ENCODE measurements at regions not wholly inside any gene's neighbourhood (a gene's known extent, or its start where the extent isn't known, plus 50 kb on each side); places are given as distances from the start of the nearest gene placed in this dataset.

DNA sequence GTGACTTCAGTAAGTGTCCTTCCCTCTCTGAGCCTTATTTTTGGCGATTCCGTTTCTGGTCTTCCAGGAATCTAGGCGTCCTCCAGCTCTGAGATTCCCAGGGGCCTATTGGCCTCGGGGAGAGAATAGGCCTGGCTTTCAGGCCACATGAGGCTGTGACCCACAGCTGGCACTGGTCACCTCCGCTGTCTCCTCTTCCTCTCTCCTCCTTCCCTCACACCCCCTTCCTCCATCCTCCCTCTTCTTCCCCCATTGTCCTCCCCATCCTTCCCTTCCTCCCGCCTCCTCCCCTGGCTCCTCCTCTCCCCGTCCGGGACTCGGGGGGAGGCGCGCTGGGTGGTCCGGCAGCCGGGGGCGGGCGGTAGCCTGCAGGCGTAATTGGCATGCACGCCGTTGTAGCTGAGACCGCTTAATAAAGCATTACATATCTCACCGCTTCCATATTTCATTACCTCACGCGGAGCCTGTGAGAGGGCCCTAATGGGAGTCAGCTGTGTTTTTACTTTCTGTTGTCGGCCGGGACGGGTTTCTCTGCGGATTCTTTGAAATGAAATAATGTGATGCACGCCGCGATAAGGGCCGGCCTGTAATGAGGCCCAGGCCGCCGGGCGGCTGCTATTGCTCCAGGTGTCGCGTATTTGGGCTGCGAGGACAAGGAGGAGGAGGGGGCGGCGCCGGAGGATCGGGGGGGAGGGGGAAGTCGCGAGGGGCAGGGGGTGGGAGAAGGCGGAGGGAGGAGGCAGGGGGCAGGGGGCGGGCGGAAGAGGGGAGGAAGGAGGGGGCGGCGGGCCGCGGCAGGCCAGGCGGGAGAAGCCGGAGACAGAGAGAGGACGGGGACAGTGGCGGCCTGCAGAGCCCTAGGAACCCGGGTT lies 95.3 kb downstream of the FOXD2 start:
- Histone ChIP-seq H3K4me3 (ENCODE audit: low read length) (no peak overlapping the region), H3K27ac (ENCODE audit: low read length) (no peak overlapping the region), H3K4me1 (ENCODE audit: control insufficient read depth, insufficient read depth, low read length) (peaks cover 8% of the 10 kb centered on the region), H3K9me3 (ENCODE audit: control insufficient read depth, insufficient read depth, low read length) (no peaks in the 10 kb centered on the region), H3K36me3 (ENCODE audit: control insufficient read depth, insufficient read depth, low read length) (no peaks in the 10 kb centered on the region), H3K27me3 (ENCODE audit: control insufficient read depth, insufficient read depth, low read length) (peaks cover 9% of the 10 kb centered on the region)
- Mint-ChIP-seq H3K27me3 (ENCODE audit: low read depth in 2 of 2) (peaks cover 30 to 50% of the 10 kb centered on the region in 2 donors), H3K36me3 (peaks cover 13% of the 10 kb centered on the region), H3K9me3 (peaks cover 0 to under 1% of the 10 kb centered on the region in 2 donors), H3K4me3 (peak overlapping the region; percentile 85), H3K4me1 (peaks cover 0 to 13% of the 10 kb centered on the region in 2 donors), H3K27ac (peak overlapping the region in 1 of 2 donors; percentile 54)
- DNase-seq (no peak), ATAC-seq (peak in 2 of 3 donors; percentile 15 to 61)
- WGBS (ENCODE audit: insufficient coverage): 12% methylated on average over 45 of the region's 54 CpGs
- intact Hi-C loops (cut with micrococcal nuclease): no loop called here
- TF ChIP-seq, protein P1, sequence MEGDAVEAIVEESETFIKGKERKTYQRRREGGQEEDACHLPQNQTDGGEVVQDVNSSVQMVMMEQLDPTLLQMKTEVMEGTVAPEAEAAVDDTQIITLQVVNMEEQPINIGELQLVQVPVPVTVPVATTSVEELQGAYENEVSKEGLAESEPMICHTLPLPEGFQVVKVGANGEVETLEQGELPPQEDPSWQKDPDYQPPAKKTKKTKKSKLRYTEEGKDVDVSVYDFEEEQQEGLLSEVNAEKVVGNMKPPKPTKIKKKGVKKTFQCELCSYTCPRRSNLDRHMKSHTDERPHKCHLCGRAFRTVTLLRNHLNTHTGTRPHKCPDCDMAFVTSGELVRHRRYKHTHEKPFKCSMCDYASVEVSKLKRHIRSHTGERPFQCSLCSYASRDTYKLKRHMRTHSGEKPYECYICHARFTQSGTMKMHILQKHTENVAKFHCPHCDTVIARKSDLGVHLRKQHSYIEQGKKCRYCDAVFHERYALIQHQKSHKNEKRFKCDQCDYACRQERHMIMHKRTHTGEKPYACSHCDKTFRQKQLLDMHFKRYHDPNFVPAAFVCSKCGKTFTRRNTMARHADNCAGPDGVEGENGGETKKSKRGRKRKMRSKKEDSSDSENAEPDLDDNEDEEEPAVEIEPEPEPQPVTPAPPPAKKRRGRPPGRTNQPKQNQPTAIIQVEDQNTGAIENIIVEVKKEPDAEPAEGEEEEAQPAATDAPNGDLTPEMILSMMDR (IDR thresholded peaks at IDR 0.05): no peak

GRCh38 chr1:47533793-47534328 lies 96.0 kb downstream of the FOXD2 start:
- peak overlapping the region; percentile 61 for H3K4me3 Mint-ChIP-seq
- H3K27ac ChIP-seq (ENCODE audit: low read length): no peak overlapping the region
- no peak overlapping the region for H3K27ac Mint-ChIP-seq
- intact Hi-C loops (cut with micrococcal nuclease): no loop called here
- peaks cover 6% of the 10 kb centered on the region for H3K36me3 Mint-ChIP-seq
- TF ChIP-seq, protein P1 (IDR thresholded peaks at IDR 0.05): no peak
- no peak for ATAC-seq
- H3K36me3 ChIP-seq (ENCODE audit: control insufficient read depth, insufficient read depth, low read length): no peaks in the 10 kb centered on the region
- no peaks in the 10 kb centered on the region for H3K9me3 Mint-ChIP-seq
- H3K27me3 ChIP-seq (ENCODE audit: control insufficient read depth, insufficient read depth, low read length): peaks cover 9% of the 10 kb centered on the region
- no peaks in the 10 kb centered on the region for H3K9me3 ChIP-seq (ENCODE audit: control insufficient read depth, insufficient read depth, low read length)
- peaks cover 0 to 13% of the 10 kb centered on the region in 2 donors for H3K4me1 Mint-ChIP-seq
- peaks cover 34 to 45% of the 10 kb centered on the region in 2 donors for H3K27me3 Mint-ChIP-seq (ENCODE audit: low read depth in 2 of 2)
- 62% methylated on average over 12 of the region's 12 CpGs for WGBS (ENCODE audit: insufficient coverage)
- DNase-seq: no peak
- no peak overlapping the region for H3K4me3 ChIP-seq (ENCODE audit: low read length)
- H3K4me1 ChIP-seq (ENCODE audit: control insufficient read depth, insufficient read depth, low read length): peaks cover 8% of the 10 kb centered on the region

DNA sequence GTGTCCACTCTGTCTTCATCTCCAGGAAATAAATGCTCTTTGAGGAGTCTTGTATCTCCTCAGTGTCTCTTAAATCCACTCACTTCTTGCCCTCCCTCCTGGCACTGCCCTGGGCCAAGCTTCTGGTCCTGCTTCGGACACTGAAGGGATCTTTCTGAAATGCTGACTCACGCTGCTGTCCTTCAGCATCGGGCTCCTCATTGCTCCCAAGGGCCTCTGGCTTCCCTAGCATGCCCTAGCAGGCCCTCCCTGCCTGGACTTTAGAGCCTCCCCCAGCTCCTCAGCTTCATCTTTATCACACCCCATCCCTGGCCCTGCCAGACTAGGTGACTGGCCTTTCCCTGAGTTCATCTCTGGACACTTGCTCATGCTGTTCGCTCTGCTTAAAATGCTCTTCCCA lies 96.6 kb downstream of the FOXD2 start:
- WGBS (ENCODE audit: insufficient coverage): 89% methylated on average over 4 of the region's 4 CpGs
- Mint-ChIP-seq H3K27me3 (ENCODE audit: low read depth in 2 of 2) (peaks cover 34 to 45% of the 10 kb centered on the region in 2 donors), H3K9me3 (no peaks in the 10 kb centered on the region), H3K4me1 (peaks cover 0 to 13% of the 10 kb centered on the region in 2 donors), H3K36me3 (peaks cover under 1% of the 10 kb centered on the region), H3K27ac (no peak overlapping the region), H3K4me3 (peak overlapping the region; percentile 43)
- no peak for ATAC-seq
- TF ChIP-seq, protein P1 (IDR thresholded peaks at IDR 0.05): no peak
- peaks cover 9% of the 10 kb centered on the region for H3K27me3 ChIP-seq (ENCODE audit: control insufficient read depth, insufficient read depth, low read length)
- no peaks in the 10 kb centered on the region for H3K9me3 ChIP-seq (ENCODE audit: control insufficient read depth, insufficient read depth, low read length)
- intact Hi-C loops (cut with micrococcal nuclease): no loop called here
- DNase-seq: no peak
- peaks cover 8% of the 10 kb centered on the region for H3K4me1 ChIP-seq (ENCODE audit: control insufficient read depth, insufficient read depth, low read length)
- H3K4me3 ChIP-seq (ENCODE audit: low read length): no peak overlapping the region
- no peaks in the 10 kb centered on the region for H3K36me3 ChIP-seq (ENCODE audit: control insufficient read depth, insufficient read depth, low read length)
- H3K27ac ChIP-seq (ENCODE audit: low read length): no peak overlapping the region
